Fibroblast of skin of abdomen (primary cell): ENCODE measurements at regions not wholly inside any gene's neighbourhood (a gene's known extent, or its start where the extent isn't known, plus 50 kb on each side); places are given as distances from the start of the nearest gene placed in this dataset.
A peak's percentile ranks its signal among the peaks of the same experiment; 100 is the strongest.

Experiments used
- DNase-seq: peaks from one replicate; pipeline ENCODE4 v3.0.0-alpha.2; 2013

GRCh38 chr12:42960087-42960527 lies 370.6 kb upstream of the PRICKLE1 start:
- no peak for DNase-seq

GRCh38 chr12:42958291-42958674 lies 368.7 kb upstream of the PRICKLE1 start:
- peak; percentile 19 for DNase-seq

GRCh38 chr12:42957561-42958290 lies 368.2 kb upstream of the PRICKLE1 start:
- no peak for DNase-seq

GRCh38 chr12:42957136-42957535 lies 367.6 kb upstream of the PRICKLE1 start:
- DNase-seq = no peak

- DNase-seq = no peak
These were observed 363.5 kb upstream of the PRICKLE1 start for GRCh38 chr12:42953021-42953420.

GRCh38 chr12:42946871-42947381 lies 357.4 kb upstream of the PRICKLE1 start:
- peak; percentile 29 for DNase-seq

GRCh38 chr12:42945927-42946326 lies 356.4 kb upstream of the PRICKLE1 start:
- no peak for DNase-seq

- DNase-seq = no peak
These were observed 355.0 kb upstream of the PRICKLE1 start for GRCh38 chr12:42944516-42944915.

- DNase-seq = peak; percentile 35
These were observed 347.4 kb upstream of the PRICKLE1 start for GRCh38 chr12:42936991-42937390.

GRCh38 chr12:42936260-42936659 lies 346.7 kb upstream of the PRICKLE1 start:
- DNase-seq = no peak

GRCh38 chr12:42935756-42936155 lies 346.2 kb upstream of the PRICKLE1 start:
- DNase-seq = peak; percentile 75

GRCh38 chr12:42935090-42935489 lies 345.5 kb upstream of the PRICKLE1 start:
- DNase-seq = no peak

GRCh38 chr12:42933461-42934081 lies 344.0 kb upstream of the PRICKLE1 start:
- DNase-seq = no peak

GRCh38 chr12:42932936-42933335 lies 343.4 kb upstream of the PRICKLE1 start:
- DNase-seq = no peak

GRCh38 chr12:42926232-42926631 lies 336.7 kb upstream of the PRICKLE1 start:
- DNase-seq = no peak

GRCh38 chr12:42924482-42924881 lies 334.9 kb upstream of the PRICKLE1 start:
- no peak for DNase-seq

- no peak for DNase-seq
These were observed 334.0 kb upstream of the PRICKLE1 start for GRCh38 chr12:42923583-42923982.

GRCh38 chr12:42923156-42923555 lies 333.6 kb upstream of the PRICKLE1 start:
- no peak for DNase-seq

- no peak for DNase-seq
These were observed 332.9 kb upstream of the PRICKLE1 start for GRCh38 chr12:42922505-42922850.

GRCh38 chr12:42921741-42922504 lies 332.4 kb upstream of the PRICKLE1 start:
- DNase-seq = peak; percentile 20

GRCh38 chr12:42919691-42920090 lies 330.1 kb upstream of the PRICKLE1 start:
- DNase-seq = no peak

- peak; percentile 4 for DNase-seq
These were observed 328.9 kb upstream of the PRICKLE1 start for GRCh38 chr12:42918443-42918842.

GRCh38 chr12:42916143-42916542 lies 326.6 kb upstream of the PRICKLE1 start:
- DNase-seq = no peak
